ENCODE measurements at regions not wholly inside any gene's neighbourhood (a gene's known extent, or its start where the extent isn't known, plus 50 kb on each side); places are given as distances from the start of the nearest gene placed in this dataset.
A peak's percentile ranks its signal among the peaks of the same experiment; 100 is the strongest.

DNA sequence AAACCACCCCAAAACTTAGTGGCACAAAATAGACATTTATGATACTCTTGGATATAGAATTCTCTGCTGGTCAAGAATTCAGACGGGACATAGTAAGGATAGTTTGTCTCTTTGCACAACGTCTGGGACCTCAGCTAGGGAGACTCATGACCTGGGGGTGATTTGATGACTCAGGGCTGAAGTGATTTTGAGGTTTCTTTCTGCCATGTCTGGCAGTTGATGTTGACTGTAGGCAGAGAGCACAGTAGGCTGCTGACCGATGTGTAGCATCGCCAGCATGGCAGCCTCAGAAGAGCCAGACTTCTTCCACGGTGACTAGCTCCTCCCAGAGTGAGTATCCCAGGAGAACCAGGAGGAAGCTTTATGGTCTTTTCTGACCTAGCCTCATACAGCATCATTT, 88.9 kb upstream of the FRMD6 start:
- peak; percentile 79 for DNase-seq
- peak overlapping the region; percentile 72 for H3K27ac ChIP-seq
- no peak overlapping the region for H3K4me3 ChIP-seq (ENCODE audit: low read depth, low read length)
- in situ Hi-C loops (cut with HindIII; ENCODE audit: low pct_ligation_motif_present, low sequenced_read_pairs): no loop called here
- no peaks in the 10 kb centered on the region for H3K36me3 ChIP-seq (replicated peaks)
- TF ChIP-seq, protein P1, sequence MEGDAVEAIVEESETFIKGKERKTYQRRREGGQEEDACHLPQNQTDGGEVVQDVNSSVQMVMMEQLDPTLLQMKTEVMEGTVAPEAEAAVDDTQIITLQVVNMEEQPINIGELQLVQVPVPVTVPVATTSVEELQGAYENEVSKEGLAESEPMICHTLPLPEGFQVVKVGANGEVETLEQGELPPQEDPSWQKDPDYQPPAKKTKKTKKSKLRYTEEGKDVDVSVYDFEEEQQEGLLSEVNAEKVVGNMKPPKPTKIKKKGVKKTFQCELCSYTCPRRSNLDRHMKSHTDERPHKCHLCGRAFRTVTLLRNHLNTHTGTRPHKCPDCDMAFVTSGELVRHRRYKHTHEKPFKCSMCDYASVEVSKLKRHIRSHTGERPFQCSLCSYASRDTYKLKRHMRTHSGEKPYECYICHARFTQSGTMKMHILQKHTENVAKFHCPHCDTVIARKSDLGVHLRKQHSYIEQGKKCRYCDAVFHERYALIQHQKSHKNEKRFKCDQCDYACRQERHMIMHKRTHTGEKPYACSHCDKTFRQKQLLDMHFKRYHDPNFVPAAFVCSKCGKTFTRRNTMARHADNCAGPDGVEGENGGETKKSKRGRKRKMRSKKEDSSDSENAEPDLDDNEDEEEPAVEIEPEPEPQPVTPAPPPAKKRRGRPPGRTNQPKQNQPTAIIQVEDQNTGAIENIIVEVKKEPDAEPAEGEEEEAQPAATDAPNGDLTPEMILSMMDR (IDR thresholded peaks at IDR 0.05; ENCODE audit: low read depth, low read length, missing control alignments): no peak
- no peaks in the 10 kb centered on the region for H3K27me3 ChIP-seq (replicated peaks)

DNA sequence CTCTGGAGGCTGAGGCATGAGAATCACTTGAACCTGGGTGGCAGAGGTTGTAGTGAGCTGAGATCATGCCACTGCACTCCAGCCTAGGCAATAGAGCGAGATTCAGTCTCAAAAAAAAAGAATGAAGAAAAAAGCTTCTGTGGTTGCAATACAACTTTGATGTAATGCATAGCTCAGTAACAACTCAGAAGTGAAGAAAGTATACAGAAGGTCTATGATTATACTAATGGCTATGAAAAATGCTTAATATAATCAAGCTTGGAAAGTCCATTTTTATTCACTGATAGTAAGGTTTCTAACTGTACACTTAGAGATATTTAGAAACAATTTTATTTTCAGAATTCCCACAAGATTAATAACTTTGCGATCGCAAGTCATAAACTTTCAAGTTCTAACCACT, 88.2 kb upstream of the FRMD6 start:
- Histone ChIP-seq H3K36me3 (replicated peaks) (no peaks in the 10 kb centered on the region), H3K4me3 (ENCODE audit: low read depth, low read length) (no peak overlapping the region), H3K27me3 (replicated peaks) (no peaks in the 10 kb centered on the region), H3K27ac (peak overlapping the region; percentile 72)
- TF ChIP-seq, protein P1 (IDR thresholded peaks at IDR 0.05; ENCODE audit: low read depth, low read length, missing control alignments): no peak
- in situ Hi-C loops (cut with HindIII; ENCODE audit: low pct_ligation_motif_present, low sequenced_read_pairs): no loop called here
- no peak for DNase-seq

DNA sequence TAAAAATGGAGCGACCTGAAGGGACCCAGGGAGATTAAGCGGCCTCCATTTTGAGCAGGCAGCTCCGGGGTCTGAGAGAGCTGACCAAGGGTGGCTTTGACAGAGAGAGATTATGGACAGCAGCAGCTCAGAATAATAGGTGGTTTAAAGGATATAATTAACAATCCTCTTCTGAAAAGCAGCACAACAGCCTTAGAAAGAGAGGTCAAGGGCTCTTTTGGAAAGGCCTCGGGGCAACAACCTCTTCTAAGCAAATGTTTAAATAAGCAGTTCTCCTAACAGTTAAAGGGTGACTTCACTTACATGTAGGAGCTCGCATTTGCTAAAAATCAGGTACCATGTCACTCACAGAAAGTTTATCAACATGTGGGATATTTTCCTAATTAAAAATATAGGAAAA, 87.2 kb upstream of the FRMD6 start:
- Histone ChIP-seq H3K27me3 (replicated peaks) (no peaks in the 10 kb centered on the region), H3K27ac (no peak overlapping the region), H3K36me3 (replicated peaks) (no peaks in the 10 kb centered on the region), H3K4me3 (ENCODE audit: low read depth, low read length) (no peak overlapping the region)
- DNase-seq: no peak
- in situ Hi-C loops (cut with HindIII; ENCODE audit: low pct_ligation_motif_present, low sequenced_read_pairs): no loop called here
- TF ChIP-seq, protein P1 (IDR thresholded peaks at IDR 0.05; ENCODE audit: low read depth, low read length, missing control alignments): no peak

DNA sequence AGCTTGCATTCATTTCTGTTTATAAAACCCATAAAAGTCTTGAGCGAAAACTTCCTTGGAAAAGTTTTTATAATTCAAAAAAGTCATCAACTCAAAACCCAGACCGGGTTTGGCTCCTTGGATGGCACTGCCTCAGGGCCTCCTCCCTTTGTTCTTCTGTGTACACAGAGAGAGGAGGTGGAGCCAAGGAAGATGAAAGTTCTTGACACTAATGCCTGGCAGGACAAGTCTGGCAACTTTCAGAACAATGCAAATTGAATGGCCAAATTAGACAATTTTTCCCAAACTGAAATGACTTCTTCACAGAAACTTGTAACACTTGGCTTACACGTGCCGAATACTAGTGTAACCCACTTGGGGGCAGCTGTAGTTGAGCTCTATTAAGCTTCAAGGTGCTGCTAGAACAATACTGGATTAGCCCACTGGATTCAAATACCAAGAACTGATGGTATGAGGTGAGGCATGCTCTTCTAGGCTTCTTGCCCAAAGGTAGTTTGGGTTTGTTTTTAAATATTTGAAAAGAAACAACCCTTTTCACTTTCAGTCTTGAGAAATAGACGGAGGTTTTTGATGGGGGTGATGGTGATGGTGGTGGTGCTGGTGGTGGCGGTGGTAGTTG, 86.6 kb upstream of the FRMD6 start:
- Histone ChIP-seq H3K27ac (no peak overlapping the region), H3K4me3 (ENCODE audit: low read depth, low read length) (no peak overlapping the region), H3K27me3 (replicated peaks) (no peaks in the 10 kb centered on the region), H3K36me3 (replicated peaks) (no peaks in the 10 kb centered on the region)
- in situ Hi-C loops (cut with HindIII; ENCODE audit: low pct_ligation_motif_present, low sequenced_read_pairs): no loop called here
- TF ChIP-seq, protein P1 (IDR thresholded peaks at IDR 0.05; ENCODE audit: low read depth, low read length, missing control alignments): no peak
- no peak for DNase-seq

DNA sequence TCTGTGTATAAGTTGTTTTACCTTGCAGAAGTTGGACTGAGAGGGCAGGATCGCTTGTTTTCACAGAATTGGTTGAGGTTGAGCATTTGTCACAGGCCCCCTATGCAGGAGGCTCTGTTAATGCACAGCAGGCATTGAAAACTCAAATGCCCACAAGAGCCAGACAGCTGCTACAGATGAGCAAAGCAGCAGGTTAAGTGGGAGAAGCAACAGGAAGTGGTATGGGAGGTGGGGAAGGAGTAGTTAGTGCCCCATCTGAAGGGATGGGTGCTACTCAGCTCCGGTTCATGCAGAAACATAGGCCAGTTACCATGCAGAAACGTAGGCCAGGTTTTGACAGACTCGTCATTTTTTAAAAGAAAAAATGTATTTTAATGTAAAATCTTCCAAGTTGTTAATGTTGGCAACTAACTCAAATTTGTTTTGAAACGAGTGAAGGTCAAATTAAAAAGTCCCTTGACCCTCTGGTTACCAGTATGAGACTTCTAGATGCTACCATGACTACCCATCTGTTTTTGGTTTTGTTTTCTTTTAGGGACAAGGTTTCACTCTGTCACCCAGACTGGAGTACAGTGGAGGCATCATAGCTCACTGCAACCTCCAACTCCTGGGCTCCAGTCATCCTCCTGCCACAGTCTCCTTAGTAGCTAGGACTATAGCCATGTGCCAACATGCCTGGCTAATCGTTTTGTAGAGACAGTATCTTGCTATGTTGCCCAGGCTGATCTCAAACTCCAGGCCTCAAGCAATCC, 84.7 kb upstream of the FRMD6 start:
- no peak overlapping the region for H3K4me3 ChIP-seq (ENCODE audit: low read depth, low read length)
- no peaks in the 10 kb centered on the region for H3K36me3 ChIP-seq (replicated peaks)
- H3K27me3 ChIP-seq (replicated peaks): no peaks in the 10 kb centered on the region
- in situ Hi-C loops (cut with HindIII; ENCODE audit: low pct_ligation_motif_present, low sequenced_read_pairs): no loop called here
- DNase-seq: no peak
- H3K27ac ChIP-seq: no peak overlapping the region
- TF ChIP-seq, protein P1 (IDR thresholded peaks at IDR 0.05; ENCODE audit: low read depth, low read length, missing control alignments): no peak

Data from brain microvascular endothelial cell (primary cell).